PC-9 (cell line): ENCODE measurements at regions not wholly inside any gene's neighbourhood (a gene's known extent, or its start where the extent isn't known, plus 50 kb on each side); places are given as distances from the start of the nearest gene placed in this dataset.

ENCODE experiments used
- BruUV-seq: library from RNA; stranded (reverse); fragments of 400-500 nt; replicated peaks from 2 replicates; lab custom pipeline; 2021; lab: Mats Ljungman, UMichigan
- CTCF ChIA-PET: fragments of 300-600 bp; sonication (Branson Sonifier 250); formaldehyde crosslinking; loops from one replicate; lab custom pipeline; 2022; ENCODE audit warnings: antibody characterized with exemption; lab: Charles Lee
- POLR2A ChIA-PET: fragments of 300-600 bp; sonication (Branson Sonifier 250); formaldehyde crosslinking; loops from one replicate; lab custom pipeline; 2022; ENCODE audit warnings: antibody characterized with exemption; ENCODE audit not compliant: unreplicated experiment; lab: Charles Lee
- DNase-seq, 2 experiments: peaks; one replicate each; pipeline versions ENCODE4 v3.0.0 to v3.0.0-alpha.2; 2015 to 2022; ENCODE audit warnings: mixed read lengths in 1 of 2
- H2AFZ ChIP-seq: fragments of 200-600 bp; sonication (generic); 2 replicates; pipeline ENCODE4 v1.8.1; 2017; ENCODE audit warnings: antibody characterized with exemption
- H3F3A ChIP-seq: fragments of 200-600 bp; sonication (generic); 2 replicates; pipeline ENCODE4 v1.8.1; 2017; ENCODE audit warnings: antibody characterized with exemption, mild to moderate bottlenecking, low read depth; ENCODE audit not compliant: insufficient read depth
- H3K27ac ChIP-seq: fragments of 200-600 bp; sonication (generic); 2 replicates; pipeline ENCODE4 v1.6.1; 2016; ENCODE audit warnings: mixed run types
- H3K27me3 ChIP-seq: fragments of 200-600 bp; sonication (generic); 2 replicates; pipeline ENCODE4 v1.6.1; 2016; ENCODE audit warnings: low read depth, mixed run types; ENCODE audit not compliant: insufficient read depth
- H3K36me3 ChIP-seq: fragments of 200-600 bp; sonication (generic); 2 replicates; pipeline ENCODE4 v1.6.1; 2016; ENCODE audit warnings: low read depth, mixed run types
- H3K4me1 ChIP-seq: fragments of 200-600 bp; sonication (generic); replicated peaks from 2 replicates; pipeline ENCODE4 v1.6.1; 2016; ENCODE audit warnings: mixed run types; ENCODE audit not compliant: insufficient read depth
- H3K4me2 ChIP-seq: fragments of 200-600 bp; sonication (generic); 2 replicates; pipeline ENCODE4 v1.6.1; 2017; ENCODE audit warnings: mixed run types
- H3K4me3 ChIP-seq: fragments of 200-600 bp; sonication (generic); 2 replicates; pipeline ENCODE4 v1.6.1; 2016; ENCODE audit warnings: mixed run types
- H3K79me2 ChIP-seq: fragments of 200-600 bp; sonication (generic); 2 replicates; pipeline ENCODE4 v1.6.1; 2017; ENCODE audit warnings: low read depth, mixed run types
- H3K9me2 ChIP-seq: fragments of 200-600 bp; sonication (generic); 2 replicates; pipeline ENCODE4 v1.8.1; 2017; ENCODE audit warnings: mild to moderate bottlenecking; ENCODE audit not compliant: insufficient read depth
- H3K9me3 ChIP-seq: fragments of 200-600 bp; sonication (generic); 2 replicates; pipeline ENCODE4 v1.8.1; 2016; ENCODE audit warnings: low read depth; ENCODE audit not compliant: insufficient read depth
- H4K20me1 ChIP-seq: fragments of 200-600 bp; sonication (generic); 2 replicates; pipeline ENCODE4 v1.8.1; 2017; ENCODE audit not compliant: insufficient read depth
- CTCF ChIP-seq: fragments of 200-600 bp; sonication (generic); conservative IDR thresholded peaks from 2 replicates; pipeline ENCODE4 v1.6.1; 2017; ENCODE audit warnings: mixed run types, antibody characterized with exemption, mild to moderate bottlenecking, moderate library complexity
- EZH2 ChIP-seq: fragments of 200-600 bp; sonication (generic); IDR thresholded peaks from 2 replicates; pipeline ENCODE4 v1.8.0; 2017; ENCODE audit warnings: antibody characterized with exemption, low read depth
- intact Hi-C: fragments of 100-400 bp; cut with micrococcal nuclease; formaldehyde crosslinking; loops from one replicate; pipeline ENCODE4 v1.10.0; 2022; ENCODE audit not compliant: unreplicated experiment

- H3K27me3 ChIP-seq: peaks cover 77% of the 10 kb centered on the region
- BruUV-seq: no TSS peak
- no peaks in the 10 kb centered on the region; the same call in 1 of the 2 replicates for H4K20me1 ChIP-seq
- H3K27ac ChIP-seq: no peak overlapping the region
- H3K9me3 ChIP-seq: no peaks in the 10 kb centered on the region
- H3K4me3 ChIP-seq: no peak overlapping the region
- no peaks in the 10 kb centered on the region for H3K9me2 ChIP-seq
- H3K36me3 ChIP-seq: no peaks in the 10 kb centered on the region
- H3K4me1 ChIP-seq: no peaks in the 10 kb centered on the region
- POLR2A ChIA-PET: no interaction called here
- H3K79me2 ChIP-seq: no peaks in the 10 kb centered on the region
- H2AFZ ChIP-seq: no peak overlapping the region
- no peak for TF ChIP-seq CTCF
- no peaks in the 10 kb centered on the region for H3F3A ChIP-seq
- H3K4me2 ChIP-seq: no peak overlapping the region
- DNase-seq: no peak
- intact Hi-C loops: no loop called here
- CTCF ChIA-PET: no interaction called here
Measured at GRCh38 chr2:15817748-15818147, 122.6 kb upstream of the MYCN start.

- no peak for TF ChIP-seq CTCF
- TF ChIP-seq EZH2: no peak
- no TSS peak for BruUV-seq
- H2AFZ ChIP-seq: no peak overlapping the region
- no peaks in the 10 kb centered on the region for H3K79me2 ChIP-seq
- no peak overlapping the region for H3K27ac ChIP-seq
- no peaks in the 10 kb centered on the region for H3K4me1 ChIP-seq
- no peaks in the 10 kb centered on the region; the same call in 1 of the 2 replicates for H4K20me1 ChIP-seq
- POLR2A ChIA-PET: no interaction called here
- intact Hi-C loops: no loop called here
- H3K27me3 ChIP-seq: peaks cover 74% of the 10 kb centered on the region
- no peaks in the 10 kb centered on the region for H3F3A ChIP-seq
- DNase-seq: no peak
- H3K4me2 ChIP-seq: no peak overlapping the region
- no peaks in the 10 kb centered on the region for H3K9me3 ChIP-seq
- H3K9me2 ChIP-seq: no peaks in the 10 kb centered on the region
- H3K4me3 ChIP-seq: no peak overlapping the region
- CTCF ChIA-PET: no interaction called here
- H3K36me3 ChIP-seq: no peaks in the 10 kb centered on the region
Measured at GRCh38 chr2:15818318-15818753, 122.0 kb upstream of the MYCN start.

GRCh38 chr2:15818881-15819280 is 121.5 kb upstream of the MYCN start:
- POLR2A ChIA-PET: no interaction called here
- CTCF ChIA-PET: no interaction called here
- no peaks in the 10 kb centered on the region for H3F3A ChIP-seq
- no peaks in the 10 kb centered on the region for H3K9me2 ChIP-seq
- no peak for DNase-seq
- TF ChIP-seq CTCF (no peak), EZH2 (no peak)
- no peaks in the 10 kb centered on the region; the same call in 1 of the 2 replicates for H4K20me1 ChIP-seq
- H3K4me3 ChIP-seq: no peak overlapping the region
- no peaks in the 10 kb centered on the region for H3K4me1 ChIP-seq
- peaks cover 74% of the 10 kb centered on the region for H3K27me3 ChIP-seq
- no peak overlapping the region for H3K4me2 ChIP-seq
- H3K79me2 ChIP-seq: no peaks in the 10 kb centered on the region
- H3K9me3 ChIP-seq: no peaks in the 10 kb centered on the region
- BruUV-seq: no TSS peak
- intact Hi-C loops: no loop called here
- no peak overlapping the region for H3K27ac ChIP-seq
- no peak overlapping the region for H2AFZ ChIP-seq
- H3K36me3 ChIP-seq: no peaks in the 10 kb centered on the region
